ELF-1 (cell line): ENCODE measurements at regions not wholly inside any gene's neighbourhood (a gene's known extent, or its start where the extent isn't known, plus 50 kb on each side); places are given as distances from the start of the nearest gene placed in this dataset.

Source experiments
- DNase-seq: peaks from one replicate; pipeline ENCODE4 v3.0.0-alpha.2; 2016; ENCODE audit warnings: low read depth, low spot score

DNA sequence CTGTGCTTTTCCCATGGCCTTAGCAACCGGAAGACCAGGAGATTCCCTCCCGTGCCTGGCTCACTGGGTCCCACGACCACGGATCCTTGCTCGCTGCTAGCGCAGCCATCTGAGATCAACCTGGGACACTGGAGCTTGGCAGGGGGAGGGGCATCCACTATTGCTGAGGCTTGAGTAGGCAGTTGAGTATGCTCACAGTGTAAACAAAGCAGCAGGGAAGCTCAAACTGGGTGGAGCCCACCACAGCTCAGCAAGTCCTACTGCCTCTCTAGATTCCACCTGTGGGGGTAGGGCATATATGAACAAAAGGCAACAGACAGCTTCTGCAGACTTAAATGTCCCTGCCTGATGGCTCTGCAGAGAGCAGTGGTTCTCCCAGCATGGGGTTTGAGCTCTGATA lies 697.0 kb downstream of the SORCS1 start:
- DNase-seq = peak; percentile 87

GRCh38 chr10:106457522-106457921 lies 707.0 kb downstream of the SORCS1 start:
- no peak for DNase-seq

GRCh38 chr10:106454233-106454632 lies 710.3 kb downstream of the SORCS1 start:
- DNase-seq = no peak

- DNase-seq = no peak
Observed at GRCh38 chr10:106450966-106451365, 713.5 kb downstream of the SORCS1 start.

DNA sequence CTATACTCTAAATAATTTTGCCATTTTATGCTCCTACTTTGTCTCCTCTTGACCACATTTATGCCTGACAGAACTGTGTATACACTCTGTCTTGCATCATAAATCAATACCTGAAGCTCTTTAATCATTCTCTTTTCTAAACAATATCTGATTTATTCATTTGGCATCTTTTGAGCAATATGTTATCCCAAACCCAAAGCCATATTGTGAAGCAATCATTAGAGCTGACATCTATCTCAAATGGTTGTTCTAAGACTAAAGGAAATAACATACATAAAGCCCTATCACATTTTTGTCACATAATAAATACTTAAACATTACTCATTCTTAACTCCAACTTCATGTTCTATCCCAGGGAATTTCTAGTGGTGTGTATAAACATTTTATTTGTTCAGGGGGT lies 717.6 kb downstream of the SORCS1 start:
- no peak for DNase-seq

- no peak for DNase-seq
Observed at GRCh38 chr10:106442223-106442622, 722.3 kb downstream of the SORCS1 start.

DNA sequence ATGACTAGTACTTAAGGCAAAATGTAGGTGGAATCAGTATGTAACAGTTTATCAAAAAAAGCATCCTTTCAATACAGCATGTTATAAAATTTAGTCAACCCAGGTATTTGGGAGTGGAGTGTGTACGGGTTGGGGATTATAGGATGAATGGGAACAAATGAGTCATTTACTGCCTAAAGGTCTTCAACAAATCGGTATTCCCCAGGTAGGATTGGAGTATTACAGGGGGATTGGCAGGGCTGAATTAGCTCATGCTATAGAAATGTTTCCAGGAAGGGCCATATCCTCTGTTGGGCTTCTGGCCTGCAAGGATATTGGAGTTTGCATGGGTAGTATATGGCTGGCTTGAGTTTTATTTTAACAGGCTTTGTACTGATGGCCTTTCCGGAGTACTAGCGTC lies 723.7 kb downstream of the SORCS1 start:
- no peak for DNase-seq

DNA sequence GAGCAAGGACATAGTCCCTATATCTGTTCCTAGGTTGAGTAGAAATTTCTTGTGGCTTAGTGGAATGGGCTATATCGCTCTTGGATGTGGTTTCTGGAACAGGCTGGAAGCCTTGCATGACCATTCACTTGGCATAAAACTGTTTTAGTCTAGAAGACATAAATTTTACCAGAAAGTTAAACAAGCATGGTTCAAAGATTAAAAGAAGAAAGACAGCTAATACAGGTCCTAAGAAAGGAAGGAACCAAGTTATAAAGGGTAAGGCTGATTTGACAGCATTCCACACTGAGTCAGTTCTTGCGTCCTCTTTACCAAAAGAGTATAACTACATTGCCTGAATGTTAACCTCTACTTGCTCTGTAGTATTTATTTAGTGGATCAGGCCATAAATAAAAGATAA lies 724.2 kb downstream of the SORCS1 start:
- no peak for DNase-seq

GRCh38 chr10:106439366-106439765 lies 725.1 kb downstream of the SORCS1 start:
- no peak for DNase-seq

GRCh38 chr10:106438386-106438785 lies 726.1 kb downstream of the SORCS1 start:
- DNase-seq = no peak

GRCh38 chr10:106436123-106436715 lies 728.3 kb downstream of the SORCS1 start:
- no peak for DNase-seq

- DNase-seq = no peak
Observed at GRCh38 chr10:106435081-106435480, 729.4 kb downstream of the SORCS1 start.

DNA sequence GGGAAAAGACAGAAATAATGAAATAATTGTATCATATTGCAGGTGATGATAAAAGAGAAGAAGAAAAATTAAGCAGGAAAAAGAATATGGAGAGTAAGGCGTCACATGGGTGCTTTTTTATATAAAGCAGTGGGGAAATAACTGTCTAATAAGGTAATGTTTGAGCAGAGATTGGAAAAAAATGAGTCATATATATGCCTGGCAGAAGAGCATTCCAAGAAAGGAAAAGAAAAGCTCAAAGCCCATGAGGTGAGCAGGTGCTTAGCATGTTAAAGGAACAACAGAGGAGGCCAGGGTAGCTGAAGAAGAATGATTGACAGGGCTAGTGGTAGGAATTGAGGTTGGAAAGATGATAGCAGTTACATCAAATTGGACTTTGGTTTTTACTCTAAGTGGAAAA lies 739.5 kb downstream of the SORCS1 start:
- DNase-seq = no peak

- DNase-seq = no peak
Observed at GRCh38 chr10:106424054-106424453, 740.5 kb downstream of the SORCS1 start.

DNA sequence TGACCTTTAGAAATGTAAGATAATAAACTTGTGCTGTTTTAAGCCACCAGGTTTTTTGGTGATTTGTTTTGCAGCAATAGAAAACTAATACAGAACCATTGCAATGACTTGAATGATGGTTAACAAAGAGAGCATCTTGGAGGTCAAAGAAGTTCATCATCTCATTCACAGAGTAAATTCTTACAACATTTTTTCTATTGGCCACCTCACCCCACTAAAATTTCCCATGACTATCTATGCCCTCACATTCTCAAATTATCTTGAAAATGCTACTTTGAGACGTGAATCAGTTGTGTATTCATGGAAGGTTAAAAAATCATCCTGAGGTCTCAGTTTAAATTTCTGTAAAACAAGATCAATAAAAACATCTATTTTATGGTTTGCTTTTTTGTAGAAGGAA lies 754.2 kb downstream of the SORCS1 start:
- DNase-seq = no peak

DNA sequence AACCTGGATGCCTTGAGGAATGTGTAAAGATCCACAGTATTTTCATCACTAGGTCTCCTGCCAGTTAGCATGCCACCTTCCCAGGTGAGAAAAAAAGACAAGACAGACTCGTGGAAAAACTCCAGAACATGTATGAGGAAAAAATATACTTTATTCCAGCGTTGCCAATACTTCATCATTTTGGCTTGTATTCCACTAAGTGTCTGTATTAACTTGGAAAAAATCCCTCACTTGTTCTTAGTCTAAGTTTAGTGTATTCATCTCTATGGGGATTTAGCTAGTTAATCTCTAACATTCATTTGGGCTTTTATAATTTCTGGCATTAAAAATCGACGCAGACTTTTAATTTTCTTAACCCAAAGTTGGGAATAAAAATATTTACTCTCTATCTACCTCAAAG lies 759.4 kb downstream of the SORCS1 start:
- no peak for DNase-seq

DNA sequence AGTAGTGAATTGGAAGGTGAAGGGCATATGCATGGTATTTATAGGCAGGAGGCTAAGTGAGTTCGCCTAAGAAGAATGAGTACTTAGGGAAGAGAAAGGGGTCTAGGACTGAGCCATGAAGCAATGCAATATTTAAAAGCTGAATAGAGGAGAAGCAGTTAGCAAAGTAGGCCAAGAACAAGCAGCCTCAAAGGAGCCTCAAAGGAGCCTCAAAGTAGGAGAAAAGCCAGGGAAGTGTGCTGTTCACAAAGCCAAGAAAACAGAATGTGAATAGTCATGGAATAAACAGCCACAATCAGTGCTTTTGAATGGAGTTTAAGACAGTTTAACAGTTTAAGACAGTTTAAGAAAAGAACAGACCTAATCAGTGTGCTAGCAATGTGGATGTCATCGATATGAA lies 762.0 kb downstream of the SORCS1 start:
- no peak for DNase-seq

DNA sequence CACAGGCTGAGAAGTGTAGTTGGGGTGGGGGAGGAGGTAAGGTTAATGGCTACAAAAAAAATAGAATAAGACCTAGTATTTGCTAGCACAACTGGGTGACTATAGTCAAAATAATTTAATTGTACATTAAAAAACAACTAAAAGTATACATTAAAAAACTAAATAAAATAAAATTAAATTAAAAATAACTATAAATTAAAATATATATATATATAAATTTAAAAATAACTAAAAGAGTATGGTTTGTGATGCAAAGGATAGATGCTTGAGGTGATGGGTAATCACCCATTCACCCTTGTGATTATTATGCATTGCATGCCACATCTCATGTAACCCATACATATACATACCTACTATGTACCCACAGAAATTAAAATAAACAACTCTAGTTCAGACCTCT lies 762.5 kb downstream of the SORCS1 start:
- DNase-seq = no peak

DNA sequence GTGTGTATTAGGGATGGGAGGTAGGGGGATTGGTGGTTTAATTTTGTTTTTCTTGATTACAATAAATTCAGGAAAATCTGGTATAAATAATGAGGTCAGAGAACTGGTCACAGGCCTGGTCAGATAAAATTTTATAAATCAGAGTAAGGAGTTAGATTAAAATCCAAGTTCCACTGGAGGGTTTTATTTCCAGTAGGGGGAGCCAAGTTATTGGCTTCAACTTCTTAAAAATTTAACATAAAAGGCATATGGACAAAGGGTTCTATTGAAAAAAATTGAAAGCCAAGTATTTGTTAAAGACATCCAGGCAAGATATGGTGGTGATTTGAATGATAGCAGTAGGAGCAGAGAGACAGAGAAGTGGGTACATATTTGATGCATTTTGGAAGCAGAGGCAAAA lies 763.3 kb downstream of the SORCS1 start:
- DNase-seq = no peak

DNA sequence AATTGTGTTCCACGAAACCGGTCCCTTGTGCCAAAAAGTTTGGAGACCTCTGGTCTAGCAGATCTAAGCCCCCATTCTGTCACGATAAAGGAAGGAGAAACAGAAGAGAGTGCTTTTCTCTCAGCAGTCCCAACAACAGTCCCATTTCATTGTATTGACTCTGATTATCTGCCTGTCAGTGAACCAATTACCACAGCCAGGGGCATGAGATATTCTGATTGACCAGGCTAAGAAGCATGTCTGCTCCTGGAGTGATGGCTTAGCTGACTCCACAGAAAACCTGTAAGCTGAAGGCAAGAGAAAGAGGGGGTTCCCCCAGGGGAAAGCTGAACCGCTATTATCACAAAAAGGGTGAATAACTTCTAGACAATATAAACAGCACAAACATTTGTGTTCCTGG lies 765.4 kb downstream of the SORCS1 start:
- DNase-seq = peak; percentile 16

- no peak for DNase-seq
Observed at GRCh38 chr10:106396192-106396591, 768.3 kb downstream of the SORCS1 start.

- no peak for DNase-seq
Observed at GRCh38 chr10:106395041-106395749, 769.3 kb downstream of the SORCS1 start.

DNA sequence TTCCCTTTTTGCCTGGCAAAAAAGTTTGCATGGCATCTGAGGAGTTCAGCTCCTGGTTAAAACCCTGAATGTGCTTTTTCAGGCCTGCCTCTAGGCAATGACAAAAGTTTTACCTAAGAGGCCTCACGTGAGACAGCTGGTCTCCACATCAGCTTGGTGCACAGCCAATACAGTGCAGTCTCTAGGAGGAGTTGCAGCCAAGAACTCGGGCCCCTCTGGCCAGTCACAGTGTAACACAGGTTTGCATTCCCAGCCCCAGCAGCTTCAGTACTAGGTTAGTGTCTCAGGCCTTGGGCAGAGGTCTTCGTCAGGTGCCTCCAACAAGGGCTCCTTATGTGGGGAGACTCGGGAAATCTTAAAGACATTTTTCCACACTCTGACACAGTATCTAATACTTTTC lies 771.7 kb downstream of the SORCS1 start:
- DNase-seq = peak; percentile 32

DNA sequence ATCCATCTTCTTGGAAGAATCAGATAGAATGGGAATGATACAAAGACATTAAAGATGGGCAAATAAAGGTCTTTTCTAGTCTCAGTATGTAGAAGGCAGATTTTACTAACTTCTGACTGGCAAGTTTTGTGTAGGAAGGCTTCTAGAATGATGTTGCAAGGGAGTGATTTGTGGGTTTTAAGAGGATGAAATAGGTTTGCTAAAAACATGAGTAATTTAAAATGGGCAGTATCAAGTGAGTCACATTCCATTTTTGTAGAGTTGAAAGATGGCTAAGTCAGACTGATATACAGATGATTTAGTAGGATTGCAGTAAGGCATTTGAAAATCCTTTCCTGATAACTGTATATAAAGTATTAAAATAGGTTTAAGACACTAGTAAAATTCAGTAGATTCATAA lies 777.4 kb downstream of the SORCS1 start:
- DNase-seq = no peak
